HG03280 (cell line): ENCODE measurements at regions not wholly inside any gene's neighbourhood (a gene's known extent, or its start where the extent isn't known, plus 50 kb on each side); places are given as distances from the start of the nearest gene placed in this dataset.

Experiments used
- ATAC-seq: cut with Tn5 transposase; IDR thresholded peaks from one replicate; pipeline ENCODE4 v1.9.1; 2021; ENCODE audit warnings: mild to moderate bottlenecking, moderate library complexity; ENCODE audit not compliant: unreplicated experiment

DNA sequence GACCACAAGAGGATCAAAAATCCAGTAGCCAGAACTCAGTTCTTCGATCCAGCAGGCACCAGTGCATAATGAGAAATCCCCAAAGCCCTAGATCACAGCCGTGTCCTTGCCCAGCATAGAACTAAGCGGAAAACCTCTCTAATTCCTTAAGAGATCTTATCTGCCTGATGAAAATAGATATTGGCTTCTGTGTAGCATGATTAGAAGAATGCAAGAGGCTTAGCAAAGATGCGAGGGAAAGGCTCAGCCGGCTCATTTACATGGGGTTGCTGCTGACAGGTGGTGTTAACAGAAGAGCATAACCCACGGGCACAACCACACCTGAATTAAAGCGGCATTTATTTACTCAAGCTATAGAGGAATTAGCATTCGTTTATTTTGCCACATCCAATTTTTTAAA is 400.0 kb upstream of the ADAMTS16 start:
- ATAC-seq, result no peak

GRCh38 chr5:4758550-4758949 is 381.6 kb upstream of the ADAMTS16 start:
- ATAC-seq, result no peak

DNA sequence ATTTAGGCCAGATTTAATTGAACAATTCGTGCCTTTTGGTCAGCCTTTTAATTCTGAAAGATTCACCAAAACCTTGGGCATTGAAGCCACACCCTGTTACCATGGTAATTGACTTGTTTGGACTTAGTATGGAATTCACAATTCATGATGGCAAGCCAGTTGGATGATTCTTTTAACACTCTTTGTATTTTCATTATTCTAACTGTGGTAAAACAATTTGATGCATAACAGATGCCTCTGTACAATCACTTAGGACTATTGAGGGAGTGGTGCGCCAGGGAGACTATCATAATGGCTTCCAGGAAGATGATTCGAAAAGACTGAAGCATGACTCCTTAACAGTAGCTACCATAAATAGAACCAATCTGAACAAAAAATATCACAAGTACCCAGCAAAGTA is 381.1 kb upstream of the ADAMTS16 start:
- no peak for ATAC-seq

DNA sequence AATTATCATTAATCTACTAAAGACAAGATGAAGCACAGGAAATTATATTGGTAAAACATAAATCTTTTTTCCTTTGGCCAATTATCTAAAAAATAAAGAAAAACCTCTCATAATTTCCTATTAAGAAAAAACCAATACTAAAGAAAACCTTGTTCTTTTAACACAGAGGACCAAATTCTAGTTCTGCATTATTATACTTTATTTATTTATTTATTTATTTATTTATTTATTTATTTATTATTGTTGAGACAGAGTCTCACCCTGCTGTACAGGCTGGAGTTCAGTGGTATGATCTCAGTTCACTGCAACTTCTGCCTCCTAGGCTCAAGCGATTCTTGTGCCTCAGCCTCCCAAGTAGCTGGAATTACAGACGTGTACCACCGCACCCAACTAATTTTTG is 377.8 kb upstream of the ADAMTS16 start:
- ATAC-seq, result no peak

DNA sequence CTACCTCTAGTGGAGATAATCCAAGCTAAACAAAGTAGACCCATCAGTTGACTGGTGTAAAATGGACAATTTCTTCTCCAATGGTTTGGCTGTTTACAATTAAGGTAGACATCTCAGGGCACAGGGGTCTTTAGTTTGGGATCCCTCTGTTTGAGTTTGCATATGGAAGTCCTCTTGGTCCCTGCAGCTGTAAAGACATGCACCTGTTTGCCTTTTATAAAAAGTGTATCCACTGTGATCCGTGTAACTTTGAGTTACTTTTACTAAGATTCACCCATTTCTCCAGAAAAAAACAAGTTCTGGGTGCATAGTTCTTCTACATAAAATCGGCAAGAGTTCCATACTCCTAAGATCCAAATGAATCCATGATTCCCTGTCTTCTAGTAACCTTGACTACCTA is 374.7 kb upstream of the ADAMTS16 start:
- no peak for ATAC-seq

- no peak for ATAC-seq
These were observed 374.0 kb upstream of the ADAMTS16 start for GRCh38 chr5:4766101-4766500.

GRCh38 chr5:4772591-4772990 is 367.5 kb upstream of the ADAMTS16 start:
- ATAC-seq, result no peak

- no peak for ATAC-seq
These were observed 366.3 kb upstream of the ADAMTS16 start for GRCh38 chr5:4773827-4774317.

DNA sequence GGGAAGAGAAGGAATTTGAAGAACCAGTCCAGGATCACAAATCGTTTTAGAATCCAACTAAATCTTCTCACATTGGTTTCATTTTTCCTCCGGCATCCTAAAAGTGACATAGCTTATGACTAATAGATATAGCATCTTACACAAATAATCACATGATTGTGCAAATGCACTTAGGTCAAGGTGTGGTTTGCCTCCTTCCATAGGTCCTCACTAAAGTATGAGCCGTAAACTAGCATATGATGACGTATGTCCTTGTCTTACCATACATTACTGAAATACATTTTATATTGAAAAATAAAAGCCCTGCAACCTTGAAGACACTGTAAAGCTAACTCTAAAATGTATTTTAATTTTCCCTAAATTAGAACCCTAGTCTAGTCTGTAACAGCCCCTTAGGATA is 362.7 kb upstream of the ADAMTS16 start:
- ATAC-seq, result no peak

DNA sequence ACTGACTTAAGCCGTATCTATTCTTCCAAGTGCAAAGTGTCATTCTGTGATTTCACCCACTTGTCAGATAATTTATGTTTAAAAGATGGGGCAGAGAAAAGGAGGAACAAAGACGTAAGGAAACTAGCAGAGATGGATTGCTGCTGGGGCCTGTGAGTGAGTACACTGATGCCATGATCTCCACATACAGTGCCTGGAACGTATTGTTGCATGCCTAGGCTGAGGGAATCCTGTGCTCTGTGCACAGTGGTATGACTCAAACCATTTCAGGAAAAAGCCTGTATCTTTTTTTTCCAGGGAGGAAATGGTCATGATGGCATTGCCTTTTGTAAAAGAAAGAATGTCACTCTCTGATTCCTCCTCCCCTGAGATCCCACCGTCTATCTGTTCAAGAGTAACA is 359.5 kb upstream of the ADAMTS16 start:
- no peak for ATAC-seq

GRCh38 chr5:4781299-4781698 is 358.8 kb upstream of the ADAMTS16 start:
- no peak for ATAC-seq

- ATAC-seq, result no peak
These were observed 354.2 kb upstream of the ADAMTS16 start for GRCh38 chr5:4785971-4786370.

GRCh38 chr5:4797445-4797844 is 342.7 kb upstream of the ADAMTS16 start:
- no peak for ATAC-seq

DNA sequence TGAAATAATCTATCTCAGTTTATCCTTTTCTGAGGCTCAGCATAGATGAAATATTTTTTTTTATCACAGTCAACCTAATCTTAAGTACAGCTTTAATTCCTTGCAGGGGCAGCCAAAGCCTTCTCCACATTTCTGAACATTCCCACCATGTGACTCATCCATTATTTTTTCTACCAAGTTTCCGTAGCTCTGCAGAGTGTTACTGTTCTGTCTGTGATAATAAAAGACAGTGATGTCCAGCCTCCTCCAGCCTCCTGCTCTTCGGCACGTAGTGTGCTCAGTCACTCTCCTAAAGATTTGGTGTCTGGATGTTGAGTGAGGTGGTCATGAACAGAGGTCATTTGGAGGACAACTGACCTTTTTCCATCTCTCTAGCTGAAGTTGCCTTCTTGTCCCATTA is 338.1 kb upstream of the ADAMTS16 start:
- no peak for ATAC-seq

- no peak for ATAC-seq
These were observed 335.3 kb upstream of the ADAMTS16 start for GRCh38 chr5:4804691-4805360.

DNA sequence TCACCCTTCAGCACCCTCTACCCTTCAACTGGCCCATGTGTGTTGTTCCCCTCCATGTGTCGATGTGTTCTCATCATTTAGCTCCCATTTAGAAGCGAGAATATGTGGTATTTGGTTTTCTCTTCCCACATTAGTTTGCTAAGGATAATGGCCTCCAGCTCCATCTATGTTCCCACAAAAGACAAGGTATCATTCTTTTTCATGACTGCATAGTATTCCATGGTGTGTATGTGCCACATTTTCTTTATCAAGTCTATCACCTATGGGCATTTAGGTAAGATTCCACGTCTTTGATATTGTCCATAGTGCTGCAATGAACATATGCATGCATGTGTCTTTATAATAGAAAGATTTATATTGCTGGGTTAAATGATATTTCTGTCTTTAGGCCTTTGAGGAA is 325.1 kb upstream of the ADAMTS16 start:
- ATAC-seq, result no peak

- ATAC-seq, result no peak
These were observed 322.4 kb upstream of the ADAMTS16 start for GRCh38 chr5:4817767-4818166.

- ATAC-seq, result no peak
These were observed 308.8 kb upstream of the ADAMTS16 start for GRCh38 chr5:4831325-4831724.

GRCh38 chr5:4832471-4832870 is 307.7 kb upstream of the ADAMTS16 start:
- no peak for ATAC-seq

- no peak for ATAC-seq
These were observed 306.9 kb upstream of the ADAMTS16 start for GRCh38 chr5:4833104-4833738.

GRCh38 chr5:4837489-4838058 is 302.6 kb upstream of the ADAMTS16 start:
- no peak for ATAC-seq

DNA sequence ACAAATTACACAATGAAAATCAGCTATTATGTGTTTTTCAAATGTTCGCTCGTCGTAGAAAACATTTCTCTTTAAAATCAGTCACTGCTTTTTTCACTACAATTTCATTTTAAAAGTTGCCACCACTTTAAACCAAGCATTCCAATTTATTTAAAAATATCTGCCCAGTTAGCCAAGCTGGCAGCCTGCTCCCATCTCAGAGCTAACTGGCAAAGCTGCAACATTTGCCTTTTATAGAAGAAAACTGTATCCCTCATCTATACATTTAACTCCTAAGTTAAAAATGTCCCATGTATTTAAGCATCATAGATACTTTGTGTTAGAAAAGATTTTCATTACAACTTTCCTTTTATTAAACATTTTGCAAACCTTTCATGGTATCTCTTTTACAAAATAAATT is 294.9 kb upstream of the ADAMTS16 start:
- no peak for ATAC-seq
